ENCODE measurements at regions not wholly inside any gene's neighbourhood (a gene's known extent, or its start where the extent isn't known, plus 50 kb on each side); places are given as distances from the start of the nearest gene placed in this dataset.

- TF ChIP-seq EZH2 (IDR thresholded peaks at IDR 0.05; ENCODE audit: borderline replicate concordance, low read length) (no peak), CTCF (IDR thresholded peaks at IDR 0.05; ENCODE audit: low read length) (no peak)
Observed at GRCh38 chr2:118198268-118198667, 110.0 kb downstream of the INSIG2 start.
